Mesenchymal stem cell (in vitro differentiated cells and primary cell): ENCODE measurements at regions not wholly inside any gene's neighbourhood (a gene's known extent, or its start where the extent isn't known, plus 50 kb on each side); places are given as distances from the start of the nearest gene placed in this dataset.

Experiments used
- DNase-seq: peaks from one replicate; pipeline ENCODE4 v3.0.0-alpha.2; 2013
- H2AFZ ChIP-seq: one replicate; pipeline ENCODE4 v1.6.1; 2013; ENCODE audit warnings: low read depth, mild to moderate bottlenecking, control low read depth, inconsistent platforms, low read length, moderate library complexity
- H2AK5ac ChIP-seq: 2 replicates; pipeline ENCODE4 v1.6.1; 2013; ENCODE audit warnings: low read length, moderate library complexity, mild to moderate bottlenecking, inconsistent platforms; ENCODE audit not compliant: severe bottlenecking
- H2BK120ac ChIP-seq: one replicate; pipeline ENCODE4 v1.6.1; 2013; ENCODE audit warnings: low read depth, mild to moderate bottlenecking, inconsistent platforms, low read length, moderate library complexity
- H2BK12ac ChIP-seq, 2 experiments: one replicate each; pipeline ENCODE4 v1.6.1; 2013; ENCODE audit warnings: inconsistent platforms in 2 of 2, low read length in 2 of 2, mild to moderate bottlenecking in 2 of 2, moderate library complexity in 2 of 2, control low read depth in 1 of 2
- H2BK15ac ChIP-seq: one replicate; pipeline ENCODE4 v1.6.1; 2013; ENCODE audit warnings: mild to moderate bottlenecking, low read depth, inconsistent platforms; ENCODE audit not compliant: poor library complexity, severe bottlenecking
- H2BK5ac ChIP-seq: 2 replicates; pipeline ENCODE4 v1.6.1; 2013; ENCODE audit warnings: low read depth, mild to moderate bottlenecking, low read length, control low read depth, inconsistent platforms; ENCODE audit not compliant: poor library complexity, severe bottlenecking
- H3K14ac ChIP-seq, 2 experiments: one replicate each; pipeline ENCODE4 v1.6.1; 2013; ENCODE audit warnings: inconsistent platforms in 2 of 2, low read length in 2 of 2, control low read depth in 1 of 2, mild to moderate bottlenecking in 1 of 2, moderate library complexity in 1 of 2
- H3K18ac ChIP-seq, 2 experiments: one replicate each; pipeline ENCODE4 v1.6.1; 2013; ENCODE audit warnings: inconsistent platforms in 2 of 2, low read length in 2 of 2, control low read depth in 1 of 2, low read depth in 1 of 2, mild to moderate bottlenecking in 1 of 2
- H3K23ac ChIP-seq, 2 experiments: one replicate each; pipeline ENCODE4 v1.6.1; 2013; ENCODE audit warnings: inconsistent platforms in 2 of 2, low read length in 2 of 2, mild to moderate bottlenecking in 2 of 2, moderate library complexity in 2 of 2, control low read depth in 1 of 2
- H3K27ac ChIP-seq: 2 replicates; pipeline ENCODE4 v1.5.1; 2013; ENCODE audit warnings: mild to moderate bottlenecking, moderate library complexity, low read length, control low read depth, inconsistent platforms; ENCODE audit not compliant: poor library complexity, severe bottlenecking
- H3K27me3 ChIP-seq, 2 experiments: 2 replicates each; pipeline versions ENCODE4 v1.6.1 to v1.7.0; 2013; ENCODE audit warnings: low read length in 2 of 2, mild to moderate bottlenecking in 2 of 2, moderate library complexity in 2 of 2, control low read depth in 1 of 2, inconsistent platforms in 1 of 2; ENCODE audit not compliant: control insufficient read depth in 1 of 2, insufficient read depth in 1 of 2
- H3K36me3 ChIP-seq, 2 experiments: 2 replicates each; pipeline versions ENCODE4 v1.6.1 to v1.7.0; 2013; ENCODE audit warnings: low read length in 2 of 2, control low read depth in 1 of 2, inconsistent platforms in 1 of 2, low read depth in 1 of 2, mild to moderate bottlenecking in 1 of 2; ENCODE audit not compliant: insufficient read depth in 2 of 2, control insufficient read depth in 1 of 2
- H3K4ac ChIP-seq, 2 experiments: one replicate each; pipeline ENCODE4 v1.6.1; 2013; ENCODE audit warnings: inconsistent platforms in 2 of 2, low read length in 2 of 2, mild to moderate bottlenecking in 2 of 2, moderate library complexity in 2 of 2, control low read depth in 1 of 2, low read depth in 1 of 2
- H3K4me1 ChIP-seq: 2 replicates; pipeline ENCODE4 v1.6.1; 2013; ENCODE audit warnings: low read depth, low read length, control low read depth; ENCODE audit not compliant: control insufficient read depth, insufficient read depth
- H3K4me2 ChIP-seq: 2 replicates; pipeline ENCODE4 v1.6.1; 2013; ENCODE audit warnings: low read length, mild to moderate bottlenecking, inconsistent platforms; ENCODE audit not compliant: poor library complexity, severe bottlenecking
- H3K4me3 ChIP-seq, 2 experiments: 2 replicates each; pipeline versions ENCODE4 v1.5.1 to v1.7.0; 2013; ENCODE audit warnings: low read length in 2 of 2, mild to moderate bottlenecking in 2 of 2, control low read depth in 1 of 2, low read depth in 1 of 2; ENCODE audit not compliant: insufficient read depth in 1 of 2
- H3K79me1 ChIP-seq: replicated peaks from 2 replicates; pipeline ENCODE4 v1.6.1; 2013; ENCODE audit warnings: mild to moderate bottlenecking, control low read depth, low read length, inconsistent platforms; ENCODE audit not compliant: poor library complexity, severe bottlenecking
- H3K9ac ChIP-seq: 2 replicates; pipeline ENCODE4 v1.7.0; 2013; ENCODE audit warnings: mild to moderate bottlenecking, low read length, moderate library complexity
- H3K9me3 ChIP-seq: 2 replicates; pipeline ENCODE4 v1.7.0; 2013; ENCODE audit warnings: mild to moderate bottlenecking, low read length; ENCODE audit not compliant: control insufficient read depth
- H4K8ac ChIP-seq: one replicate; pipeline ENCODE4 v1.6.1; 2013; ENCODE audit warnings: inconsistent platforms, mild to moderate bottlenecking, low read length, moderate library complexity
- H4K91ac ChIP-seq: one replicate; pipeline ENCODE4 v1.6.1; 2013; ENCODE audit warnings: mild to moderate bottlenecking, low read length, inconsistent platforms
- WGBS: methylation state at CpG from one replicate; pipeline ENCODE4 v1.1.7; 2013; ENCODE audit warnings: mixed read lengths; 5-methylcytosine and 5-hydroxymethylcytosine counted together

- Histone ChIP-seq H3K23ac (no peak overlapping the region), H3K9me3 (no peaks in the 10 kb centered on the region), H4K91ac (no peak overlapping the region), H3K27ac (no peak overlapping the region), H3K4me1 (no peaks in the 10 kb centered on the region), H3K4me2 (no peak overlapping the region), H3K4ac (no peak overlapping the region), H2BK5ac (no peak overlapping the region), H3K14ac (no peak overlapping the region), H2BK15ac (no peak overlapping the region), H2BK12ac (no peak overlapping the region), H2AK5ac (no peak overlapping the region), H3K4me3 (no peak overlapping the region), H3K27me3 (no peaks in the 10 kb centered on the region), H2AFZ (no peak overlapping the region), H2BK120ac (no peak overlapping the region), H4K8ac (no peak overlapping the region), H3K36me3 (no peaks in the 10 kb centered on the region), H3K79me1 (no peaks in the 10 kb centered on the region), H3K18ac (no peak overlapping the region), H3K9ac (no peak overlapping the region)
- WGBS = no CpG with 5 or more reads among the region's 1 CpG
- no peak for DNase-seq
Observed at GRCh38 chr4:60327651-60328050, 872.5 kb upstream of the ADGRL3 start.

DNA sequence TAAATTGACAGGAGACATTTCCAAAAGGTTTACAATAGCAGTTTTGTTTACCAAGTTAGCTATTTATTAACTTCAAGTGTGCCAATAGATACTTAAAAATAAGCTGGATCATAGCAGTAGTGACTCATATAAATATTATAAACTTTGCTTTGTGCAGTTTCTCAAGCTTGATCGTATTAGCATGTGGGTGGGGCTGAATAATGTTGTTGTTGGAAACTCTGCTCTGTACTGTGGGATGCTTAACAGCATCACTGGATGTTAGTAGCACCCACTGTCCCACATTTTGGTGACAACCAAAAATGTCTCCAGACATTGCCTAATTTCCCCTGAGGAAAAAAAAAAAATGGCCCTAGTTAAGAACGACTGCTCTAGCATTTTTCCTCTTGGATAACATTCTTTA, 855.2 kb upstream of the ADGRL3 start:
- no peak overlapping the region for H3K18ac ChIP-seq
- H3K4me1 ChIP-seq = no peaks in the 10 kb centered on the region
- no peak overlapping the region for H4K91ac ChIP-seq
- H3K27me3 ChIP-seq = no peaks in the 10 kb centered on the region
- H3K9ac ChIP-seq = no peak overlapping the region
- H3K23ac ChIP-seq = no peak overlapping the region
- H3K4me3 ChIP-seq = no peak overlapping the region
- no peak for DNase-seq
- no peak overlapping the region for H2BK12ac ChIP-seq
- H2BK120ac ChIP-seq = no peak overlapping the region
- no peak overlapping the region for H3K4ac ChIP-seq
- no peak overlapping the region for H2AFZ ChIP-seq
- H3K4me2 ChIP-seq = no peak overlapping the region
- no peak overlapping the region for H3K14ac ChIP-seq
- no peaks in the 10 kb centered on the region for H3K9me3 ChIP-seq
- H2AK5ac ChIP-seq = no peak overlapping the region
- WGBS = 67% methylated on average over 1 of the region's 2 CpGs
- H2BK15ac ChIP-seq = no peak overlapping the region
- H4K8ac ChIP-seq = no peak overlapping the region
- H3K79me1 ChIP-seq = no peaks in the 10 kb centered on the region
- H2BK5ac ChIP-seq = no peak overlapping the region
- no peak overlapping the region for H3K27ac ChIP-seq
- no peaks in the 10 kb centered on the region for H3K36me3 ChIP-seq

DNA sequence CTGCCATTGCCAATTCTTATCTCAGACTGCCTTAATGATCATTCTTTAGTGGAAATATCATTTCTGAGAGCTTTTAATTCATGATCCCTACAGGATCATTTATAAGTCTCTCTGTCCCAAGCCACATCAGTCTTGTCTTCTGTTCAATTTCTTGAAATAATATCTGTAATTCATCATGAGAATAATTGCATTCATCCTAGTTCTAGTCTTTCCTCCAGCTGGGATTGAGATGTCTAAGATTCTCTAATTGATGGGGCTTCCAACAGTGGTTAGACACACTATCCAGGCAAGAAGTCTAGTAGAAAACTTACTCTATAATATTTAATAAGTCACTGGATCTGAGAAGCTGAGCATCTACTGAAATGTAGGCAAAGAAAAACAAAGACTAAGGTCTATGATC, 854.7 kb upstream of the ADGRL3 start:
- Histone ChIP-seq H3K27me3 (no peaks in the 10 kb centered on the region), H3K36me3 (no peaks in the 10 kb centered on the region), H2BK12ac (no peak overlapping the region), H3K79me1 (no peaks in the 10 kb centered on the region), H3K18ac (no peak overlapping the region), H3K4ac (no peak overlapping the region), H2AFZ (no peak overlapping the region), H3K9ac (no peak overlapping the region), H3K4me2 (no peak overlapping the region), H3K9me3 (no peaks in the 10 kb centered on the region), H2BK5ac (no peak overlapping the region), H2BK15ac (no peak overlapping the region), H3K4me1 (no peaks in the 10 kb centered on the region), H3K27ac (no peak overlapping the region), H2BK120ac (no peak overlapping the region), H3K4me3 (no peak overlapping the region), H4K91ac (no peak overlapping the region), H3K23ac (no peak overlapping the region), H2AK5ac (no peak overlapping the region), H4K8ac (no peak overlapping the region), H3K14ac (no peak overlapping the region)
- no peak for DNase-seq

DNA sequence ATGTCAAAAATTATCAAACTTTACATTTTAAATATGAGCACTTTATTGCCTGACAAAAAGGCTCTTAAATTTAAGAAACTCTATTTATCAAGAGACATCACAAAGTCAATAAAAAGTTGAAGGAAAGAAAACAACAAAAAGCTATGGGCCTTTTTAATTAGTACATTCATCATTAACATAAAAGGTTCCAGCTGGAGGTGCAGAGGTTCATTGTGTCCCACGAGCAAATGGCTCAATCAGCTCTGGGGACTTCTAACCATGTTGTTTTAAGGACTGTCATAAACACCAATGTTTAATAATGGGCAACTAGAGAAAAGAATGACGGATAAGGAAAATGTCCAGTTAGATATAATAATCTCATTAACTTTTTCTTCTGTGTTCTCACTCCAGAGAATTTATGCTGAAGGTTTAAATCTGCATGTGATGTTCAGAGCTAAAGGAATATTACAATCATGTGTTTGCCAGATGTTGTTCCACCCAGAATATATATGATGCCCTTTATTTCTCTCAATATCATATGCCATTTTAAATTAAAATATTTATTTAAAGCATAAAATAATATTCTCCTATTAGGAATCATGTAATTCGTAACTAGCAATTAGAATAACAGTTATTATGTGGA, 840.3 kb upstream of the ADGRL3 start:
- no peak overlapping the region for H2BK120ac ChIP-seq
- no peak overlapping the region for H2AFZ ChIP-seq
- DNase-seq = no peak
- no peak overlapping the region for H3K4me3 ChIP-seq
- H3K14ac ChIP-seq = no peak overlapping the region
- H3K27ac ChIP-seq = no peak overlapping the region
- H3K4me2 ChIP-seq = no peak overlapping the region
- H3K4me1 ChIP-seq = no peaks in the 10 kb centered on the region
- no peak overlapping the region for H4K91ac ChIP-seq
- H2BK12ac ChIP-seq = no peak overlapping the region
- no peak overlapping the region for H2BK15ac ChIP-seq
- H3K36me3 ChIP-seq = no peaks in the 10 kb centered on the region
- H3K27me3 ChIP-seq = no peaks in the 10 kb centered on the region
- H3K4ac ChIP-seq = no peak overlapping the region
- H3K23ac ChIP-seq = no peak overlapping the region
- no peak overlapping the region for H3K18ac ChIP-seq
- 33% methylated on average over 1 of the region's 3 CpGs for WGBS
- no peak overlapping the region for H2AK5ac ChIP-seq
- H3K79me1 ChIP-seq = no peaks in the 10 kb centered on the region
- no peak overlapping the region for H3K9ac ChIP-seq
- H3K9me3 ChIP-seq = no peaks in the 10 kb centered on the region
- H4K8ac ChIP-seq = no peak overlapping the region
- H2BK5ac ChIP-seq = no peak overlapping the region
